HG03378 (cell line): ENCODE measurements at regions not wholly inside any gene's neighbourhood (a gene's known extent, or its start where the extent isn't known, plus 50 kb on each side); places are given as distances from the start of the nearest gene placed in this dataset.

Source experiments
- ATAC-seq: cut with Tn5 transposase; IDR thresholded peaks from one replicate; pipeline ENCODE4 v1.9.1; 2021; ENCODE audit warnings: mild to moderate bottlenecking, moderate library complexity; ENCODE audit not compliant: unreplicated experiment

GRCh38 chr13:102940143-102940542 is 94.3 kb downstream of the ERCC5 start:
- ATAC-seq: no peak

GRCh38 chr13:102935896-102936321 is 90.1 kb downstream of the ERCC5 start:
- peak; percentile 61 for ATAC-seq

GRCh38 chr13:102933523-102933922 is 87.7 kb downstream of the ERCC5 start:
- no peak for ATAC-seq

GRCh38 chr13:102933122-102933521 is 87.3 kb downstream of the ERCC5 start:
- no peak for ATAC-seq

GRCh38 chr13:102932331-102932730 is 86.5 kb downstream of the ERCC5 start:
- no peak for ATAC-seq

GRCh38 chr13:102930566-102930965 is 84.7 kb downstream of the ERCC5 start:
- no peak for ATAC-seq

GRCh38 chr13:102928941-102929675 is 83.3 kb downstream of the ERCC5 start:
- no peak for ATAC-seq
